GM12864 (cell line): ENCODE measurements at regions not wholly inside any gene's neighbourhood (a gene's known extent, or its start where the extent isn't known, plus 50 kb on each side); places are given as distances from the start of the nearest gene placed in this dataset.

ENCODE experiments used
- DNase-seq: peaks from one replicate; pipeline ENCODE4 v3.0.0-alpha.2; 2011; ENCODE audit warnings: low read depth
- H3K4me3 ChIP-seq: 2 replicates; pipeline ENCODE4 v1.5.1; 2011; ENCODE audit warnings: mild to moderate bottlenecking, low read depth, low read length, control low read depth
- CTCF ChIP-seq: IDR thresholded peaks from 2 replicates; pipeline ENCODE4 v1.5.1; 2011; ENCODE audit warnings: low read depth, mild to moderate bottlenecking, moderate library complexity, low read length, control low read depth, inconsistent platforms; ENCODE audit errors: missing control alignments

GRCh38 chr13:91020461-91021034 is 326.9 kb upstream of the MIR17HG start:
- TF ChIP-seq CTCF, result no peak
- H3K4me3 ChIP-seq, result no peak overlapping the region
- DNase-seq, result no peak

GRCh38 chr13:91024157-91024792 is 323.2 kb upstream of the MIR17HG start:
- DNase-seq, result no peak
- TF ChIP-seq CTCF, result no peak

GRCh38 chr13:91025442-91025841 is 322.0 kb upstream of the MIR17HG start:
- no peak overlapping the region for H3K4me3 ChIP-seq
- no peak for DNase-seq
- no peak for TF ChIP-seq CTCF

More at GRCh38 chr13:91024157-91024792, 323.2 kb upstream of the MIR17HG start:
- H3K4me3 ChIP-seq, result no peak overlapping the region

DNA sequence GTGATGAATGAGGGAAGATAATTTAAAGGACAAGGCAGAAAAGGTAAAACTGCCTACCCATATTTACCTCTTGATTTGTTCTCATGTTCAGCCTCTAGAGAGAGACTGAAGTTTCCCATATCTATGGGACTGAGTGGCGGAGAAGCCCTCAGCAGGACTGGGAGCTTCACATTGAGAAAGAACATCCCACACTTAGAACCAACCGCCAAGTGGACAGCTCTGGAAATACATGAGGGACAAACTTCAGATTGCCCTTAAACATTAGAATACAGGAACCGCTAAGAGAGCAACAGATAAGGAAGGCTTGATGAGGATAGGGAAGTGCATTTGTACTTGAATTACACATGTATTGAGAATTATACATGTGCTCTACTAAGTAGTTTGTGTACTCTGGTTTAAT is 316.0 kb upstream of the MIR17HG start:
- DNase-seq, result no peak
- peak; percentile 20 for TF ChIP-seq CTCF

DNA sequence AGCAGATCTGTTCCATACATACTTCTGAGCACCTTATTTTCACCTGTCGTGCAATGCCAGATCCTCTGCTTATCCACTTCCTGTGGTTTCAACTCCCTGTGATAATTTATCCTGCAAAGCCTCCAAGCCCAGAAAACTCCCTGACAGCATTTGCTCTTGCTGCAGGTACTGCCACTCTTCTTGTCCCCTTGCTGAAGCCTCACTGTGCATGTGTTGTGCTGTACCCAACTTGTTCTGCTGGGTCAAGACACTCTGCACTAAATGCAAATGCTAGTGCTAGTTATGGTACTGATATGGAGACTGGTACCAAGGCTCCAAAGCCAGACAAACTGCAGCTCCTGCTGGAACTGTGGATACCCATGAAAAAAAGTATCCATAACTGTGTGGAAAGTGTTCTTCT is 315.4 kb upstream of the MIR17HG start:
- TF ChIP-seq CTCF, result no peak
- H3K4me3 ChIP-seq, result no peak overlapping the region
- no peak for DNase-seq

More for the DNA sequence above, 316.0 kb upstream of the MIR17HG start:
- no peak overlapping the region for H3K4me3 ChIP-seq

- H3K4me3 ChIP-seq, result no peak overlapping the region
- no peak for DNase-seq
- TF ChIP-seq CTCF, result no peak
Observed at GRCh38 chr13:91036886-91037285, 310.6 kb upstream of the MIR17HG start.

- no peak for DNase-seq
Observed at GRCh38 chr13:91042870-91043269, 304.6 kb upstream of the MIR17HG start.

More at GRCh38 chr13:91042870-91043269, 304.6 kb upstream of the MIR17HG start:
- no peak for TF ChIP-seq CTCF
- H3K4me3 ChIP-seq, result no peak overlapping the region
